ENCODE measurements at regions not wholly inside any gene's neighbourhood (a gene's known extent, or its start where the extent isn't known, plus 50 kb on each side); places are given as distances from the start of the nearest gene placed in this dataset.

DNA sequence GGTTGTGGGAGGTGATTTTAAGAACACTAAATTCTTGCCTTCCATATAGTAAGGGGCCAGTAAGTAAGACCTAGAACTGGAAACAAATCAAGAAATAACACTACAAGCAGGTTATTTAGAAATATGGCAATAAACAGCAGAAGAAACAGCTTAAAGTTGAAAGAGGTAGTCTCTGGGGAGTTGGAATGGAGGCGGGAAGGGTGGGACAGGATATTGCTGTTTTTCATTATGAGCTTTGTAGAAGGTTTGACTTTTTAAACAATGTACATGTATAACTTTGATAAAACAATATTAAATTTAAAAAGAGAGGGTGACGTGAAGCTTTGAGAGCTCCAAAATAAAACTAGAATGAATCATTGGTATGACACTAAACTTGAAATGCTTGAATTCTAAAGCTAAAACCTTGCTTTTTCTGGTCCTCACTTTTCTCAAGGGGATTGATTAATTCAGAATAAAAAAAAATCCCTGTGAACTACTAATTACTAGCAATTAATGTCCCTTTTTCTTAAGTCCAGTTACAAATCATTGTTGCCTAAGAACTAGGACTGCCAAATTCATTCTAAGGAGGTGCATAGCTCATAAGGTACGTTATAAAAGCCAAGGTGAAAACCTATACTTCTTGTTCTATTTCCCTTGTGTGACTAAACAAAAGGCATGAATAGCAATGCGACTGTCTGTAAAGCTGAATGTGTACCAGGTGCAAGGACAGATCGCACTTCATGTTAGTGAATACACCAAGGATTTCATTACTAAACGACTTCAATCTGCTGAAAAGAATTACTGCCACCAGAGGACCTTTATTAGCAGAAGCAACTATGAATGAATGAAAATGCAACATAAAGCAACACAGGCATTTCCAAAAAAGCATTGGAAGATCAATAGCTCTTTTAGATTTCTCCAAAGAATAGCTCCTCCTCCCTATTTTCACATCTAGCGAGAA, 177.5 kb downstream of the RBM43 start:
- DNase-seq = no peak

DNA sequence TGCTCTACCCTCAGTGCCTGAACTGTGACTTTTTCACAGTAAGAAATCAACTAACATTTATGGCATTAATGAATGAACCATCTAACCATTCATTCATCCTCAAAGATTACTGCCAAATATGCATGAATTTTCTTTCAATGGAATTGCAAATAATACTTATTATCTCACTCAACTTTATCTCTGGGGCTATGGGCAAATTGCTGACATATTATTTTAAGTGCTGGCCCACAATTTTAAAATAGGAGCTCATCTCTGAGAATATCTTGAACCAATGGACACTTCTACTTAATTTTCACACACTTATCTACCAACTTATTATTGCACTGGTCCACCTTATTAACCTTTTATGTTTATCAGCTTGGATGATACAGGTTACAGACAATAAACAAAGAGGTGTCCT, 182.8 kb downstream of the RBM43 start:
- no peak for DNase-seq

DNA sequence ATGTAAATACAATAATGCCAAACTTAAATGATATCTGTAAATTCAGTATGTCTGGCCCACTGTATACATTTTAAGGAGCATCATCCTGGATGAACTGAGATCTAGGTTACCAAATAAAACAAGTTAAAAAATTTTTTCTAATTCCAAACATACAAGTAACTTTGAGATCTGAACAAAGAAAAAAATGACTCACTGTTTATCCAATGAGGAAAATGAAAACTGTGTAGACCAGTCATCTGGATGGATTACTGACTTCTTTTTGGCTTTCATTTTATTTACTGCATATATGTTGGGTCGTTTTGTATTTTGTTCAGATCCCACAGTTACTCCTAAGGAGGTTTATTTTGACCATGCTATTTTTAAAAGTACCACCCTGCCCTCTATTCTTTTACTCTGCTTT, 189.8 kb downstream of the RBM43 start:
- DNase-seq = no peak

DNA sequence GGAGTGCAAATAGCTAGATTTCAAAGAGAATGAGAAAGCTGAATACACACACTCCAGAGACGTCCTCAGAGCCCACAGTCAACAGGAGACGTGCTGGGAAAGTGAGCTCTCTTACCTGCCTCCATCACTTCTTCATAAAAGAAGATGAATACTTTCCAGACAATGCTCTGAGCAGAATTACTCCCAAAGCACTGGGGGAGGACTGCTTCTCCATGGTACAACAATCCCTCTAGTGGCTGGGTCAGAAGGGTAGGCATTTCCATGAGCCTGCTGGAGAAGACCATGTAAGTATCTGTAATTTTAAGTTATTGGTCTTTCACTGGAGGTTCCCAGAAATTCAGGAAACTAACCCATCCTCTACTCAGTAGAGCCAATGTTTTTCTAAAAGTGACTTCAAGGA, 190.3 kb downstream of the RBM43 start:
- DNase-seq = no peak

DNA sequence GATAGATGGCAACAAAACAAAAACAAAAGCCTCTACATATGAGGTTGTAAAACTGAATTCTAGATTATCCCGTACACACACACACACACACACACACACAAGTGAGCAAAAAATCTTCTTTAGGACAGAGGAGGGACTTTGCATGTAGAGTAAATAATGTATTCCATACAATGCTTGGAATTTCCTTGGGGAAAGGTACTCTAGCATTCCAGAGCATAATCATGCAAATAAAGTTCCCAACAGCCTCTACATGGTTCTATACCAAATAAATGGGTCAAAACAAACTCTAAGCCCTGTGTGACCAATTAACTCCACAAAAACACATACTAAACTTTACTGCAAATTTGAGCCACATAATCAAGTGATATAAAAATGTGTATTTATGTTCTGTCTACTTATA, 191.4 kb downstream of the RBM43 start:
- no peak for DNase-seq

DNA sequence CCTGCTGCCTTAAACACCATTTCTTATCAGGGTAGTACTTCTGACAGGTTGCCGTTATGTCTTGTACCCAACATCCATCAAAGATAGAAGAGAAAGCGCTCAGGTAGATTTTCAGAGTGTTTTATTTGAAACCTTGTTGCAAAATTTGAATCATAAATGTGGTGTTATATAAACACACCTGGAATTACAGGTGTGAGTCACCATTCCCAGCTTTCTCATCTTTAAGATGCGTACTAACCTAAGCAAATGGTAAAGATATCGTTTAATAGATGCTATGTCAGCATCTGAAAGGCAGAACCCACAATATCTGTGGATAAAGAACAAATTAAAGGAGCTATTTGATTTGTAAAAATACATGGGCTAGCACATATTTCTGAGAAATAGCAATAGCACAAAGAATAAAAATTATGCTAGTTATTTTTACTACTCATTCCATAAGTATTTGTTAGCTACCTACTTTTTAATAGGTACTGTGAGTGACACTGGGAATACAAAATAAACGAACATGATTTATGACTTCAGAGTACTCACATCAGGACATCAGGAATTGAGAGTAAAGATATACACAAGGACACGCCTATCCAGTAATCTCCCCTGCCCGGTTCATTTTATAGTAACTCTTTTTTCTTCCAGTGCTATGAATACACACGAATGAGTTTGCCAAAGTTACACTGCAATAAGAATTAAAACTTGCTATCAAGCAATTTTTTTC, 193.8 kb downstream of the RBM43 start:
- DNase-seq = no peak

DNA sequence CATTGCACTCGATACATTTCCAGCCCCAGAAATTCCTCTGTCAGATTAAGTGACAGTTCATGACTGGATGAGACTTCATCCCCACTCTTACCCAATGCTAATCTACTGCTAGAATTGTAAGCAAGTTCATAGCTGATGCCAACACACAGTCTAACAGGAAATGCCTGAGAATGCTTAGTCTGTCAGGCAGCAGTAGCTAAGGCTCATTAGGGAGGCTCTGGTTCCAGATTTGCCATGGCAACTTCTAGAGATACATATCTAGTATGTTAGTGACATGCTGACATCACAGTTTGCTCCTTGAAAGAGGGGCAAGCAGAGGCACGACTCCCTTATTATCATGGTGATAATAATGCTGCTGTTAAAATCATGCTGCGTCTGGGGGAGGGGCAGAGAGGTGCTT, 198.4 kb downstream of the RBM43 start:
- no peak for DNase-seq

DNA sequence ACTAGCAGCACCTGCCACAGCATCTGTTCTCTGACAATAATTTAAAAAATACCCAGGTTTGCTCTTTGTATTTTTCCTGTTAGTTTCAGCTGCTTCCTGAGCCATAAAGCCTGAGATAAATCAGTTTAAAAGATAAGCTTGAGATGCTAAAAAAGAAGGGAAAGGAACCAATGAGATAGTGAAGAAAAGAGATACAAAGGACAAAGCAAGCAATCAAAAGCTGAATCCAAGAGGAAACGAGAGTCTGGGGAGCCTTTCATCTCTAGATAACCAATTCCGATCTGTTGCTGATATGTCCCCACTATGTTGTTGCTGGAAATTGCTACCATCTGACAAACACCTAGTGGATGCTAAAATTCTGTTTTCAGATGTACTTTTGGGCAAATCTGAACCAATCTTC, 201.4 kb downstream of the RBM43 start:
- DNase-seq = no peak

DNA sequence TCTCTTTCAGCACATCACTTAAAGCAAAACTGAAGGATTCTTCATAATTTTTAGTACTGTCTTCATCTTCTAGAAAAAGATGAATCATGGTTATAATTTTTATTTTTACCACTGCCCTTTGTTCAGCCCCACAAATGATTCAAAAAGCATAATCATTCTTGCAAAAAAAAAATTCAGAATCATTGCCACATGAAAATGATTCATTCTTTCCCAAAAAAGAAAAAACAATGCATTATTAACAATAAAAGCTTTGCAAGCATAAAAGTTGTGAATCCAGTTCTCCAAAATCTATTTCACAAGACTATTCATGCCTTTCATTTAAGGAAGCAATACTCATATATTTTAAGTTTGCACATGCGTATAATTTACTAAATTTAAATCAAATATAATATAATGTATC, 204.8 kb downstream of the RBM43 start:
- no peak for DNase-seq

DNA sequence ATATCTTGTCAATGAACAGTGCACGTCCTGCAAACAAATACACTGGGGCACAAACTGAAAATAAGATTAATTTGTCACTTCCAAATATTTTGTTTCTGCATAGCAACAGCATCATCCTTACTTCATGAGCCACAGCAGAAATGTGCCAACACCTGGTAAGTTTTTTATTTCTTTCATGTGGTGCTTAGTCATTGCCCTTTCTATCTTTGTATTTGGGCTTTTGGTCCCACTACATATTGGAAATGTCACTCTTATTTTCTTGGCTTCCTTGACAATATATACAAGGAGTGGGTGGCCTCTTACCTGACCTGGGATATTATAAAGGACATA, 208.0 kb downstream of the RBM43 start:
- DNase-seq = no peak

DNA sequence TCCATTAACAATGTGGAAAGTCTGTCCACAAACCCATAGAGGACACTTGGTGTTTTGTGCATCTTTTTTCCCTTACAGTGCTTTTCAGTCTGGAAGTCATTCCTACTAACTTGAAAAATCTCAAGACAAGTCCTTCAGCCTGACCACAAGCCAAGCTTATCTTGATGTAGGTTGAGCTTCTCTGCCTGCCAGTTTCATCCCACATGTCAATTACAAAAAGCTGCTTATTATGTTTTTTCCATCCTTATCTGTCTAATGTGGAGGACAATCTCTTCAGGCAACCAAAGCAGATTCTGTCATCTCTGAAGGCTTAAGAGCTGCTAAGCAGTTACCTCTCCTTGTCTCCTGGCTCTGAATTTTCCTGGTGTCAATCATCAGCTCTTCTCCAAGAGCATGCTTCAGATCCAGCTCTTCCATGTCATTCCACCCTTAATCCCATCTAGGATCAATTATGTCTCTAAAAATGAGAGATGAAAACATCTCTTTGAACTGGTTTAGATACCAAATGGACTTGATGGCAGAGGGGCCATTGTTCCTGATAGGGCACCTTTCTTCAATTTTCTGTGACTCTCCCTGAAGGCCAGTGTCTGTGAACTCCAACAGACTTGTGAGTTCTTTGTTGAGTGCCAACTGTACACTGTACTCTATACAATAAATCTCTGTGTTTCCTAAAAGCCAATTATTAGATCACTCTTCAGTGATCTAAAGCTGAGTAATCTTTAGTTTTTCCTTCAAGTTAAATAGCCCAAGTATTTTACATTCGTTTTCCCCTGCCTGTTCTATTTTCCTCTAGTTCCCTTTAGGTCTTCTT, 208.6 kb downstream of the RBM43 start:
- DNase-seq = no peak

DNA sequence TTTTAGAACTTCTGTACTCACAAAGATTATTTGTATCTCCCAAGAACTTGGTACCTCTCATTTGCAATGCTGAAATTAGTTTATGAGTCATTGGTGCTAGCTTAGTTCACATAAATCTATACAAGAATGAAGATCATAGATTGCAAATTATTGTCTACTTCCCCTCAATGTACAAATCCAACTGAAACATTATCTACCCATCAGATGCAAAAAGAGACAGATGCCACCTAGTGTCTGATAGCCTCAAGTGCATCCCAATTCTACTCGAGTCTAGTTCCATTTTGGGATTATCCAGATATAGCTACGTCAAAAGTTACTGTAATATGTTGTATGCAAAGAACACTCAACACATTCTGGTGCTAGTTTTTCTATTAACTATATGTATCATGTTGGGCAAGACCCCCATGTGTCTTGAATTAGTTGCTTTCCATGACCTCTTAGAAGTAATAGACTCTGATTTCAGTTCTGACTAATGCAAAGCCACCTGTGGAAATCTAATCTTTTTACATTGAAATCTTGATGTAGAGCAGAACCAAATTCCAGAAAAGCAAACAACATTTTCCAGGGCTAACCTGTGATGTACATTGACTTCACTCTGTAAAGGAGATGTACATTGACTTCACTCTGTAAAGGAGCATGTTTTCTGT, 210.0 kb downstream of the RBM43 start:
- DNase-seq = no peak

DNA sequence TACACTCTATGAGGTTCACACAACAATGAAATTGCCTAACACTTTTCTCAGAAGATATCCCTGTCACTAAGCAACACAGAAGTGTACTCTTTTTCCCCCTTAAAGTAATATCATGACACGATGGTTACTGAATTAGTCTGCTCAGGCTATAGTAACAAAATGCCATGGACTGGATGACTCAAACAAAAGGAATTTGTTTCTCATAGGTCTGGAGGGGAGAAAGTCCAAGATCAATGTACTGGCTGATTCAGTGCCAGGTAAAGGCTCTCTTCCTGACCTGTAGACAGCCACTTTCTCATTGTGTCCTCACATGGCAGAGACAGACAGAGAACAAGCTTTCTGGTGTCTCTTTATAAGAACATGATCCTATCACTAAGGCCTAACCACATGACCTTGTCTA, 211.9 kb downstream of the RBM43 start:
- no peak for DNase-seq

DNA sequence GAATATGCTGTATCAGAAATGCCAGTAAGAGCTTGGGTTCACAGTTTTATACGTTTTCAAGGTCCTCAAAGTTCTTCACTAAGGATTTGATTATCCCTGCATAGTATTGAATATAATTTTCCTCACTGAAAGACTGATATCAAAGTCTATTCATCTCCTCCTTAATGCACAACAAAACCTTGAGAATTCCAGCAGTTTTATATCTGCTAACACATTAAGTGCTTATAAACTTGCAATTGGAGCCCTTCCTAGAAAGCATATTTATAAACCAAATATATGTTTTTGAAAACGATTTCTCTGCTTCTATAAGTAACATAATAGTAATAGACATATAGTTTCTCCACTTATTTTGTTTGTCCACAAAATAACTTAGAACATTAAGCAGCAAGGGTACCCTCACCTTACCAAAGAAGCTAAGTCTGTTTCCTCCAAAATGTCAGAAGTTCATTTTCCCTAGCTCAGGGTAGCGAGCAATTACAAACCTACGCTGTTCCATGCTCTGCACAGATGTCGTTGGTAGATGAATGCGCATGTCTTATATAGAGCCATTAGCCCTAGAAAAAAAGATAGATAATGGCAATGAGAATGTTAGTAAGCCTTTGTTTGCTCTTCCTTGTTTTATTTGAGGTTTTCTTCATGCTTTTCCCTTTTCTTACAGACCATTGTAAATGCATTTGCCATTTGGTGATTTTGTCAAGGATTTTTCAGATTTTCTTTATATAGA, 213.2 kb downstream of the RBM43 start:
- DNase-seq = no peak

DNA sequence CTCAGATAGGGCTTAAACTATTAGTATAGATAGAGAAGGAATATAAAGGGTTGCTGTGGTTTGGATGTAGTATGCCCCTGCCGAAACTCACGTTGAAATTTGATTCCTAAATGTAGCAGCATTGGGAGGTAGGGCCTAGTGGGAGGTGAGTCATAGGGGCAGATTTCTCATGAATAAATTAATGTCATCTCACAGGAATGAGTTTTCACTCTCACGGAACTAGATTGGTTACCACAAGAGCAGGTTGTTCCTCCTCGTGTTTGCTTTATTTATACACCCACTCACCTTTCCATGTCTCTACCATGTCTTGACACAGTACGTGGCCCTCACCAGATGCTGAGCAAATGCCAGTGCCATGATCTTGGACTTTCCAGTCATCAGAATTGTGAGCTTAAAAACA, 218.2 kb downstream of the RBM43 start:
- no peak for DNase-seq

DNA sequence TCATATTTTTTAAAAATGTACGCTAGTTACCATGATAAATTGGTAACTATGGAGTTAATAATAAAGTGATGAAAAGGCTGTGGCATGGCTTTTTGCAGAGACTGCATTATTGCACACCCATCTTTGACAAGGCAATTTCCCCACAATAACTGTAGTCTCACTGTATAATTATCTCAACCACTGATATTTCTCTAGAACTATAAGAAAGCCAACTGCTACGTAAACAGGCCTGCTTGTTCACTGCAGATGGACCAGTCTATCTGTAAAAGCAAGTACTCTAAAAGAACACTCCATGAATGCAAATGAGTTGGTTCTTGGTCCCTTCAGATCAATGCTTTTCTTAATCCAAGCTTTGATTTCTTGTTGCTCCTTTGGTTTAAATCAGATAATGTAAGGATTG, 218.7 kb downstream of the RBM43 start:
- DNase-seq = no peak

DNA sequence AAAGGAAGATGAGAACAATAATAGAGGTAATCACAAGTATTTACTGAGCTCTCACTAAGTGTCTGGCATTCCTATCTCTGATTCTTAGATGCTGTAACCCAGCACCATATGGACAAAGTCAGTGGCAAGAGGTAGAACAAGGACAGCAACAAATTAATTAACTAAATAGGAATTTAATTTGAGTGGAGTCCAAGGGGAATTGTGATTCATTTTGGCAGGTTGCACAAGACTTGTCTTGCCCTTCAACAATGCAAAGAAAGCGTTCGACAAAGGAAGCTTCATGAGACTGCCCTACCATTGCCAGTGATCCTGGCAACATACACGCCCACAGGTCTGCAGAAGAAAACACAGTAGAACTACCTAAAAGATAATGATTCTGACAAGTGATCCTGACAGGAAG, 221.6 kb downstream of the RBM43 start:
- DNase-seq = no peak

DNA sequence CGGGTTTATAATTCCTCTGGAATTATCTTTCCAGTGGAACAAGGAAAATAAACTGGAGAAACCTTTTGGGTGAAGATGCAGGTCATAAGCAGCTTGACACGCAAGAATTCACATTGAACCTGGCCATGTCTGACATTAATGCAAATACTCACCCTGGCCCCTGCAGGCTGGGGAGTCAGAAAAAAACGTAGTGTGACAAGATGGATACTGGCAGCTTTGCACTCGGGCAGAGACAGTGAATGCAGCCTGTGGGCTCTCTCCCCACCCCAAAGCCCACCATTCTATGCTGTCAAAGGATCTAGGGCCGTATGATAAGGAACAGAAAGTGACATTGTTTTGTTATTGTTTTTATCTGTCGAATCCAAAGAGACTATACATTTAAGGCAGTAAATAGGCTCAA, 223.1 kb downstream of the RBM43 start:
- no peak for DNase-seq

DNA sequence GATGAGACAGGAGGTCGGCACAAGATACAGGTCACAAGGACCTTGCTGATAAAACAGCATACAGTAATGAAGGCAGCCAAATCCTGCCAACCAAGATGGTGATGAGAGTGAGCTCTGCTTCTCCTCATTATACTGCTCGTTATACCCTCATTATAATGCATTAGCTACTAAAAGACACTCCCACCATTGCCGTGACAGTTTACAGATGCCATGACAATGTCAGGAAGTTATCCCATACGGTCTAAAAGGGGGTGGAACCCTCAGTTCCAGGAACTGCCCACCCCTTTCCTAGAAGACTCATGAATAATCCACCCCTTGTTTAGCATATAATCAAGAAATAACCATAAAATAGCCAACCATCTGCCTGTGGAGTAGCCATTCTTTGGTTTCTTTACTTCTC, 224.2 kb downstream of the RBM43 start:
- DNase-seq = no peak

DNA sequence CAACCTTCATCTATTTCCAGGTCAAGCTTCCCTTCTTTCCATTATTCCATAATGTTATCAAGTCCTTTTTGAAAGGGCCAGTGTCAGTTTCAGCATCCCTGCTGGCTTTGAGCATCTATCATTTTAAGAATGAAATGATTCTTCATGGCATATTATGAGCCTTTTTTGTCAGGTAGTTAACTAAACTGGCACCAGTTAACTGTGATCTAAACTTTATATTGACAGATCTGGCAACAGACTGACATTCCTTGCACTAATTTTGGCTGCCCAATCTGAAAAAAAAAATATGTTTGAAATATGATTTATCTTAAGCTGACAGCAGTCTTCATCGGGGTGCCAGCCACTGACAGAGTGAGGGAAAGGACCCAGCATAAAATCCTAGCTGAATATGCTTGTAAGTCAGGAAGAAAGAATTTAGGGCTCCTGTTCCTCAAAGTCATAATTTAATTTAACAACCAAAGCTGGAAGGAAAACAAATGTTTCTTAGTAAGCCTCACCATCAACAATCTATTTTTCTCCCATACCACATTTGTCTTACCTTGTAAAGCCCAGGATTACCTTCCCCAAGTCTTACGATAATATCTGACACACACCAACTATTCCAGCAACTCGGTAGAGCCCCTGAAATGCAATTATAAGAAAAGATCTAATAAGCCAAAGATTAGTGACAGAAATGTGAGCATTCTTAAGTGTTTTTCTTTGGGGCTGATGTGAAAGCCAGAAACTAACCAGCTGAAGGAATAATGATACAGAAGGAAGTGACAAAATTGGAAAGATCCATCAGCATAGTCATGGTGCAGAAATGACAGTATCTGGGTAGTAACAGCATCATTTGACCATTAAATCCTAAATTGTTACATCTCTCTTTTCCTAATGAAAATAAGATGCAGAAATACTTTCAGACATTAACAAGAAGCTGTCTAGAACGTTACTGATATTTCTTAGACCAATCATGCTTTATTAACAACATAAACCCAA, 228.1 kb downstream of the RBM43 start:
- no peak for DNase-seq

DNA sequence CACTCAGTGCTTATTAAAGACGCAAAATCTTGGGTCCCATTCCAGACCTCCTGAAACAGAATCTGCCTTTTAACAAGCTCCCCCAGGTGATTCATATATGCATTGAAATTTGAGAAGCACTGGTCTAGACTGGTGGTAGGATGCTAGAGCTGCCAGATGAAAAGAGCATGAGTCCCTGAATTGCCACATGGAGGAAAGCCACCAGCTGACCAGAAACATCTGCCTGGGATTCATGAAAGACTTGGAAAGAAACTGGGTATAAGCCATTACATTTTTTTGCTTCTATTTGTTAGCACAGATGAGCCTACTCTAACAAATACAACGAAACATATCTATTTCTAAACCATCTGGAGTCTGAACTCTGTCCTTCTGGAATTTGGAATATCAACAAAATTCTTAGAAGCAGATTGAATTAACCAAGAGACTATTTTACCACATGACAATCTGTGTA, 228.9 kb downstream of the RBM43 start:
- DNase-seq = no peak

Measured in activated gamma-delta T cell (primary cell).